SK-N-MC (cell line): ENCODE measurements at regions not wholly inside any gene's neighbourhood (a gene's known extent, or its start where the extent isn't known, plus 50 kb on each side); places are given as distances from the start of the nearest gene placed in this dataset.

Source experiments
- EZH2 ChIP-seq: fragments of 200-600 bp; sonication (generic); IDR thresholded peaks from one replicate; pipeline ENCODE4 v1.6.1; 2017; ENCODE audit warnings: antibody characterized with exemption
- FOXP2 ChIP-seq: optimal IDR thresholded peaks from 2 replicates; pipeline ENCODE3; 2011; ENCODE audit warnings: mild to moderate bottlenecking, moderate library complexity; ENCODE audit not compliant: insufficient read depth; ENCODE audit errors: extremely low read length, control extremely low read depth
- POLR2AphosphoS5 ChIP-seq: IDR thresholded peaks from 2 replicates; pipeline ENCODE4 v1.6.1; 2012; ENCODE audit warnings: mild to moderate bottlenecking, low read depth, low read length, borderline replicate concordance

DNA sequence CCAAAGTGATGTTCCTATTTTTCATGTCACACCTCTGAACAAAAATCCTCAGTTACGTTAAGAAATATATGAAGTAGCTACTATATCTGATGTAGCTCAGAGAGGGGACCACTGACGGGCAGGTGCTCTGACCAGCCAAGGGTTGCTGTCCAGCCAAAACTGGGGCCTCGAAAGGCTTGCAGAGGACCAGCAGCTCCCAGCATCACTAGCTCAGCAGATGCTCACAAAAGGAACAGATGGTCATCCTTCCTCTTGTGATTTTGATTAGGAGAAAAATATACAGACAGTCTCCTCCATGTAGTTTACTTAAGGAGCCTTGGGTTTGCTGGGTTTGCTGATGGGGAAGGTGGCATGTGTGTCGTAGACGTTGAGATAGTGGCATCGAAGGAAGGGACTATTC, 374.6 kb upstream of the B3GAT1 start:
- no peak for TF ChIP-seq POLR2AphosphoS5
- TF ChIP-seq EZH2, result no peak
- TF ChIP-seq FOXP2, result no peak
